Kidney (tissue), 13 donors: ENCODE measurements at regions not wholly inside any gene's neighbourhood (a gene's known extent, or its start where the extent isn't known, plus 50 kb on each side); places are given as distances from the start of the nearest gene placed in this dataset.

ENCODE experiments used
- DNase-seq, 5 donors: peaks; one replicate each; pipeline ENCODE4 v3.0.0-alpha.2; 2013 to 2020
- FAIRE-seq: peaks from 2 replicates; lab custom pipeline; 2012; peaks lifted over from hg19 to GRCh38; lab: Jason Lieb, UNC
- H3K27ac ChIP-seq, 2 donors: one replicate each; pipeline ENCODE4 v1.7.0; 2013; ENCODE audit warnings: low read depth in 2 of 2, low read length in 2 of 2, inconsistent platforms in 1 of 2
- H3K27me3 ChIP-seq: one replicate; pipeline ENCODE4 v1.7.1; 2013; ENCODE audit warnings: low read length, inconsistent platforms; ENCODE audit not compliant: control insufficient read depth, insufficient read depth
- H3K36me3 ChIP-seq, 3 donors: one replicate each; pipeline versions ENCODE4 v1.7.0 to v1.7.1; 2013; ENCODE audit warnings: low read length in 3 of 3, control low read depth in 1 of 3, inconsistent platforms in 1 of 3; ENCODE audit not compliant: insufficient read depth in 3 of 3, control insufficient read depth in 2 of 3
- H3K4me1 ChIP-seq, 3 donors: one replicate each; pipeline versions ENCODE4 v1.7.0 to v1.7.1; 2013; ENCODE audit warnings: low read length in 3 of 3, inconsistent platforms in 1 of 3, low read depth in 1 of 3; ENCODE audit not compliant: control insufficient read depth in 2 of 3, insufficient read depth in 2 of 3
- H3K4me3 ChIP-seq, 3 donors: one replicate each; pipeline versions ENCODE4 v1.7.0 to v1.8.1; 2013; ENCODE audit warnings: low read length in 3 of 3, control low read depth in 1 of 3, inconsistent platforms in 1 of 3
- H3K9ac ChIP-seq, 3 donors: one replicate each; pipeline versions ENCODE4 v1.7.0 to v1.7.1; 2013; ENCODE audit warnings: low read length in 3 of 3, control low read depth in 1 of 3, inconsistent platforms in 1 of 3
- H3K9me3 ChIP-seq, 3 donors: one replicate each; pipeline versions ENCODE4 v1.7.0 to v1.7.1; 2013; ENCODE audit warnings: low read length in 3 of 3, control low read depth in 1 of 3, inconsistent platforms in 1 of 3; ENCODE audit not compliant: control insufficient read depth in 2 of 3, insufficient read depth in 1 of 3
- CTCF ChIP-seq: IDR thresholded peaks from 3 replicates; pipeline ENCODE4 v1.5.1; 2012; ENCODE audit warnings: mild to moderate bottlenecking, moderate library complexity, borderline replicate concordance; ENCODE audit not compliant: insufficient read depth; ENCODE audit errors: extremely low read depth
- intact Hi-C: fragments of 100-400 bp; cut with DNase I; formaldehyde crosslinking; loops from one replicate; pipeline ENCODE4 v1.11.1; 2022
- donor health status: control.
- donor health status: control.
- donor health status: control.
- donor health status: control.
- donor health status: control.
- donor health status: DM: yes; HTN: yes; CAD: no.
- donor health status: Normal renal cell carcinoma (clear cell type).

- Histone ChIP-seq H3K36me3 (no peaks in the 10 kb centered on the region), H3K27ac (no peak overlapping the region), H3K4me3 (no peak overlapping the region), H3K9me3 (no peaks in the 10 kb centered on the region), H3K4me1 (no peaks in the 10 kb centered on the region), H3K9ac (no peak overlapping the region), H3K27me3 (no peaks in the 10 kb centered on the region)
- intact Hi-C loops: no loop called here
- peak in 2 of 5 donors; percentile 15 to 63 for DNase-seq
- no peak for TF ChIP-seq CTCF
- FAIRE-seq: no peak
These were observed 899.5 kb upstream of the KLHL29 start for GRCh38 chr2:22485486-22485885.

GRCh38 chr2:22486343-22486742 lies 898.6 kb upstream of the KLHL29 start:
- Histone ChIP-seq H3K36me3 (no peaks in the 10 kb centered on the region), H3K27me3 (no peaks in the 10 kb centered on the region), H3K27ac (no peak overlapping the region), H3K9ac (no peak overlapping the region), H3K4me3 (no peak overlapping the region), H3K9me3 (no peaks in the 10 kb centered on the region), H3K4me1 (no peaks in the 10 kb centered on the region)
- TF ChIP-seq CTCF: no peak
- DNase-seq (no peak), FAIRE-seq (no peak)
- intact Hi-C loops: no loop called here

- Histone ChIP-seq H3K36me3 (no peaks in the 10 kb centered on the region), H3K9me3 (no peaks in the 10 kb centered on the region), H3K9ac (no peak overlapping the region), H3K27me3 (no peaks in the 10 kb centered on the region), H3K4me3 (no peak overlapping the region), H3K27ac (no peak overlapping the region), H3K4me1 (no peaks in the 10 kb centered on the region)
- DNase-seq (no peak), FAIRE-seq (no peak)
- intact Hi-C loops: no loop called here
- TF ChIP-seq CTCF: no peak
These were observed 897.9 kb upstream of the KLHL29 start for GRCh38 chr2:22487036-22487435.

GRCh38 chr2:22487541-22487940 lies 897.4 kb upstream of the KLHL29 start:
- H3K9ac ChIP-seq: no peak overlapping the region
- intact Hi-C loops: no loop called here
- H3K36me3 ChIP-seq: no peaks in the 10 kb centered on the region
- no peak for TF ChIP-seq CTCF
- no peak overlapping the region for H3K4me3 ChIP-seq
- DNase-seq (no peak), FAIRE-seq (no peak)
- no peaks in the 10 kb centered on the region for H3K27me3 ChIP-seq
- H3K27ac ChIP-seq: no peak overlapping the region
- H3K4me1 ChIP-seq: no peaks in the 10 kb centered on the region
- H3K9me3 ChIP-seq: no peaks in the 10 kb centered on the region
